IMR-90 (cell line): ENCODE measurements at regions not wholly inside any gene's neighbourhood (a gene's known extent, or its start where the extent isn't known, plus 50 kb on each side); places are given as distances from the start of the nearest gene placed in this dataset.

ENCODE experiments used
- ATAC-seq: fragments of 200-7000 bp; cut with Tn5 transposase; 2 replicates; pipeline ENCODE4 v1.9.1; 2020; ENCODE audit warnings: low read depth, mild to moderate bottlenecking, moderate library complexity
- BruUV-seq: library from RNA; stranded (reverse); fragments of 400-500 nt; replicated peaks from 2 replicates; lab custom pipeline; 2021; lab: Mats Ljungman, UMichigan
- CTCF ChIA-PET: fragments of 300-600 bp; formaldehyde crosslinking; extraction: SDS; loops from one replicate; lab custom pipeline; 2021; ENCODE audit warnings: antibody characterized with exemption; lab: Yijun Ruan, JAX
- POLR2A ChIA-PET: fragments of 300-600 bp; sonication (Branson Sonifier 250); formaldehyde crosslinking; loops from one replicate; lab custom pipeline; 2022; ENCODE audit warnings: antibody characterized with exemption; ENCODE audit not compliant: unreplicated experiment; lab: Charles Lee
- DNase-seq: peaks from one replicate; pipeline ENCODE4 v3.0.0; 2013
- H2AFZ ChIP-seq: replicated peaks from 2 replicates; pipeline ENCODE3; 2013; ENCODE audit warnings: low read length, mild to moderate bottlenecking; ENCODE audit not compliant: poor library complexity
- H2AK5ac ChIP-seq: 2 replicates; pipeline ENCODE4 v1.6.1; 2013; ENCODE audit warnings: low read depth, low read length, inconsistent platforms
- H2AK9ac ChIP-seq: replicated peaks from 2 replicates; pipeline ENCODE3; 2013; ENCODE audit warnings: mild to moderate bottlenecking, low read depth, low read length, moderate library complexity; ENCODE audit not compliant: poor library complexity
- H2BK120ac ChIP-seq: 2 replicates; pipeline ENCODE4 v1.6.1; 2013; ENCODE audit warnings: low read depth, low read length, inconsistent platforms
- H2BK15ac ChIP-seq: 3 replicates; pipeline ENCODE4 v1.6.1; 2013; ENCODE audit warnings: low read depth, low read length, inconsistent platforms
- H2BK20ac ChIP-seq: 2 replicates; pipeline ENCODE4 v1.6.1; 2013; ENCODE audit warnings: low read depth, mild to moderate bottlenecking, inconsistent platforms, low read length, moderate library complexity
- H2BK5ac ChIP-seq: 2 replicates; pipeline ENCODE4 v1.6.1; 2013; ENCODE audit warnings: mild to moderate bottlenecking, low read depth, low read length, inconsistent platforms; ENCODE audit not compliant: poor library complexity, severe bottlenecking
- H3K14ac ChIP-seq: replicated peaks from 2 replicates; pipeline ENCODE4 v1.6.1; 2013; ENCODE audit warnings: low read depth, low read length, inconsistent platforms
- H3K18ac ChIP-seq: 2 replicates; pipeline ENCODE4 v1.6.1; 2013; ENCODE audit warnings: low read depth, low read length, control low read depth
- H3K23ac ChIP-seq: 2 replicates; pipeline ENCODE4 v1.6.1; 2013; ENCODE audit warnings: low read depth, low read length, inconsistent platforms
- H3K27ac ChIP-seq: 2 replicates; pipeline ENCODE4 v1.5.1; 2013; ENCODE audit warnings: mild to moderate bottlenecking, control low read depth, low read length; ENCODE audit not compliant: insufficient read depth
- H3K27me3 ChIP-seq: 2 replicates; pipeline ENCODE4 v1.6.1; 2013; ENCODE audit warnings: low read length; ENCODE audit not compliant: control insufficient read depth, insufficient read depth
- H3K36me3 ChIP-seq: 2 replicates; pipeline ENCODE4 v1.6.1; 2013; ENCODE audit warnings: low read length, mixed read lengths; ENCODE audit not compliant: control insufficient read depth, insufficient read depth
- H3K4ac ChIP-seq: 2 replicates; pipeline ENCODE4 v1.6.1; 2013; ENCODE audit warnings: low read depth, low read length, inconsistent platforms
- H3K4me1 ChIP-seq: 2 replicates; pipeline ENCODE4 v1.6.1; 2013; ENCODE audit warnings: low read length, mixed read lengths; ENCODE audit not compliant: control insufficient read depth, insufficient read depth
- H3K4me2 ChIP-seq: 2 replicates; pipeline ENCODE4 v1.6.1; 2013; ENCODE audit warnings: low read depth, mild to moderate bottlenecking, control low read depth, low read length, moderate library complexity
- H3K4me3 ChIP-seq: 2 replicates; pipeline ENCODE4 v1.5.1; 2013; ENCODE audit warnings: low read depth, mild to moderate bottlenecking, control low read depth, low read length, moderate library complexity; ENCODE audit not compliant: insufficient read depth
- H3K56ac ChIP-seq: 2 replicates; pipeline ENCODE4 v1.6.1; 2013; ENCODE audit warnings: low read length, inconsistent platforms; ENCODE audit not compliant: insufficient read depth; ENCODE audit errors: extremely low read depth
- H3K79me1 ChIP-seq, 2 experiments: 2 replicates each; pipeline ENCODE4 v1.6.1; 2013; ENCODE audit warnings: low read length in 2 of 2, inconsistent platforms in 1 of 2, low read depth in 1 of 2
- H3K9ac ChIP-seq: 2 replicates; pipeline ENCODE4 v1.6.1; 2013; ENCODE audit warnings: low read depth, low read length, control low read depth
- H3K9me1 ChIP-seq: 2 replicates; pipeline ENCODE4 v1.6.1; 2013; ENCODE audit warnings: low read length, inconsistent platforms; ENCODE audit not compliant: insufficient read depth
- H3K9me3 ChIP-seq: 2 replicates; pipeline ENCODE4 v1.6.1; 2013; ENCODE audit warnings: low read length; ENCODE audit not compliant: control insufficient read depth, insufficient read depth
- H4K20me1 ChIP-seq: 2 replicates; pipeline ENCODE4 v1.6.1; 2013; ENCODE audit warnings: low read length, inconsistent platforms; ENCODE audit not compliant: insufficient read depth
- H4K5ac ChIP-seq: 2 replicates; pipeline ENCODE4 v1.6.1; 2013; ENCODE audit warnings: mild to moderate bottlenecking, low read depth, low read length, control low read depth
- H4K8ac ChIP-seq, 2 experiments: 2 replicates each; pipeline ENCODE4 v1.6.1; 2013; ENCODE audit warnings: low read depth in 2 of 2, low read length in 2 of 2, control low read depth in 1 of 2, inconsistent platforms in 1 of 2
- H4K91ac ChIP-seq: 2 replicates; pipeline ENCODE4 v1.6.1; 2013; ENCODE audit warnings: low read depth, low read length, inconsistent platforms; ENCODE audit not compliant: insufficient read depth
- BHLHE40 ChIP-seq: fragments of 150-350 bp; IDR thresholded peaks from 2 replicates; pipeline ENCODE4 v1.6.1; 2016; ENCODE audit warnings: mild to moderate bottlenecking, low read depth, low read length
- CEBPB ChIP-seq: IDR thresholded peaks from 2 replicates; pipeline ENCODE4 v1.6.1; 2012; ENCODE audit warnings: low read depth, low read length, improper control_type of control experiment
- CHD1 ChIP-seq: IDR thresholded peaks from 2 replicates; pipeline ENCODE4 v1.6.1; 2012; ENCODE audit warnings: low read depth, low read length, improper control_type of control experiment
- FOS ChIP-seq: fragments of 150-350 bp; IDR thresholded peaks from 2 replicates; pipeline ENCODE4 v1.6.1; 2016; ENCODE audit warnings: low read depth, low read length
- MAFK ChIP-seq: IDR thresholded peaks from 2 replicates; pipeline ENCODE4 v1.6.1; 2012; ENCODE audit warnings: low read depth, low read length, improper control_type of control experiment
- MAZ ChIP-seq: IDR thresholded peaks from 2 replicates; pipeline ENCODE4 v1.6.1; 2012; ENCODE audit warnings: low read depth, mild to moderate bottlenecking, low read length, improper control_type of control experiment, moderate library complexity, borderline replicate concordance
- MXI1 ChIP-seq: IDR thresholded peaks from 2 replicates; pipeline ENCODE4 v1.6.1; 2012; ENCODE audit warnings: low read depth, mild to moderate bottlenecking, low read length, moderate library complexity, borderline replicate concordance
- NFE2L2 ChIP-seq: fragments of 150-350 bp; IDR thresholded peaks from 2 replicates; pipeline ENCODE4 v1.6.1; 2016; ENCODE audit warnings: low read depth, mild to moderate bottlenecking, low read length
- POLR2A ChIP-seq: IDR thresholded peaks from 2 replicates; pipeline ENCODE4 v1.6.1; 2012; ENCODE audit warnings: mild to moderate bottlenecking, low read depth, low read length
- RAD21 ChIP-seq: IDR thresholded peaks from 2 replicates; pipeline ENCODE4 v1.6.1; 2012; ENCODE audit warnings: low read length, improper control_type of control experiment
- RCOR1 ChIP-seq: IDR thresholded peaks from 2 replicates; pipeline ENCODE4 v1.6.1; 2012; ENCODE audit warnings: mild to moderate bottlenecking, low read length, improper control_type of control experiment; ENCODE audit not compliant: insufficient replicate concordance
- RFX5 ChIP-seq: IDR thresholded peaks from 2 replicates; pipeline ENCODE4 v1.8.0; 2012; ENCODE audit warnings: low read depth, mild to moderate bottlenecking, low read length, moderate library complexity
- SMC3 ChIP-seq: fragments of 150-350 bp; IDR thresholded peaks from 2 replicates; pipeline ENCODE4 v1.6.1; 2016; ENCODE audit warnings: low read depth, mild to moderate bottlenecking, antibody characterized with exemption, low read length, moderate library complexity
- dilution Hi-C: fragments of 300-500 bp; cut with HindIII; formaldehyde crosslinking; loops from one replicate; pipeline ENCODE4 v1.14.3; 2018; ENCODE audit warnings: low sequenced_read_pairs; ENCODE audit not compliant: unreplicated experiment
- in situ Hi-C: fragments of 300-500 bp; cut with MboI; formaldehyde crosslinking; loops from 3 replicates; pipeline ENCODE4 v1.14.3; 2019; ENCODE audit warnings: low sequenced_read_pairs, inconsistent platforms, mixed read lengths
- intact Hi-C: fragments of 100-400 bp; cut with micrococcal nuclease; formaldehyde crosslinking; loops from 2 replicates; pipeline ENCODE4 v1.10.0; 2022
- TF ChIP-seq, protein P1 (sequence below): fragments of 150-350 bp; IDR thresholded peaks from 2 replicates; pipeline ENCODE4 v1.6.1; 2017; ENCODE audit warnings: mild to moderate bottlenecking, antibody characterized with exemption, low read length, low read depth
- TF ChIP-seq, protein P2 (sequence below): conservative IDR thresholded peaks from 2 replicates; pipeline ENCODE4 v1.5.1; 2012; ENCODE audit warnings: mild to moderate bottlenecking, low read depth, low read length, improper control_type of control experiment
- TF ChIP-seq, protein P3 (sequence below): fragments of 150-350 bp; IDR thresholded peaks from 2 replicates; pipeline ENCODE4 v1.6.1; 2016; ENCODE audit warnings: low read depth, mild to moderate bottlenecking, low read length, moderate library complexity, borderline replicate concordance

DNA sequence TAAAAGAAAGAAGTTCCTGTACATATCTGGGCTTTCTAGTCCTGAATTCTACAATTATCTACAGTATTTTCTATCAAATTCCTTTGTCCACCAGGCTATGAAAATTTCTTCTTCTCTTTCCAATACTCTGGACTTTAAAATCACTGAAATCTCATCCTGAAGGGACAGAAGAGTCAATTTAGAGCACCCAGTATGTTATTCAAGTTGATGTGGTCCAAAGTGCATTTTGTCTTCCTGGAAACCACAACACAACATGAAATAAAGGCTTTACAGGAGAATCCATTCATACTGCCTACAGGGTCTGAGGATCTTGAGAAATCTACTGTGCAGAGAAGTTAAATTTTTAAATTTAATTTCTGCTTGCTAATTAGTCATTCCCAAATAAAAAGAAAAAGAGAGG, 94.9 kb upstream of the ADGRF1 start:
- H3K79me1 ChIP-seq, result no peaks in the 10 kb centered on the region
- in situ Hi-C loops, result no loop called here
- H4K20me1 ChIP-seq, result no peaks in the 10 kb centered on the region
- no peak for TF ChIP-seq CEBPB
- no peak for TF ChIP-seq FOS
- TF ChIP-seq, protein P1, sequence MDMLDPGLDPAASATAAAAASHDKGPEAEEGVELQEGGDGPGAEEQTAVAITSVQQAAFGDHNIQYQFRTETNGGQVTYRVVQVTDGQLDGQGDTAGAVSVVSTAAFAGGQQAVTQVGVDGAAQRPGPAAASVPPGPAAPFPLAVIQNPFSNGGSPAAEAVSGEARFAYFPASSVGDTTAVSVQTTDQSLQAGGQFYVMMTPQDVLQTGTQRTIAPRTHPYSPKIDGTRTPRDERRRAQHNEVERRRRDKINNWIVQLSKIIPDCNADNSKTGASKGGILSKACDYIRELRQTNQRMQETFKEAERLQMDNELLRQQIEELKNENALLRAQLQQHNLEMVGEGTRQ, result no peak
- no peak for TF ChIP-seq BHLHE40
- TF ChIP-seq, protein P2, sequence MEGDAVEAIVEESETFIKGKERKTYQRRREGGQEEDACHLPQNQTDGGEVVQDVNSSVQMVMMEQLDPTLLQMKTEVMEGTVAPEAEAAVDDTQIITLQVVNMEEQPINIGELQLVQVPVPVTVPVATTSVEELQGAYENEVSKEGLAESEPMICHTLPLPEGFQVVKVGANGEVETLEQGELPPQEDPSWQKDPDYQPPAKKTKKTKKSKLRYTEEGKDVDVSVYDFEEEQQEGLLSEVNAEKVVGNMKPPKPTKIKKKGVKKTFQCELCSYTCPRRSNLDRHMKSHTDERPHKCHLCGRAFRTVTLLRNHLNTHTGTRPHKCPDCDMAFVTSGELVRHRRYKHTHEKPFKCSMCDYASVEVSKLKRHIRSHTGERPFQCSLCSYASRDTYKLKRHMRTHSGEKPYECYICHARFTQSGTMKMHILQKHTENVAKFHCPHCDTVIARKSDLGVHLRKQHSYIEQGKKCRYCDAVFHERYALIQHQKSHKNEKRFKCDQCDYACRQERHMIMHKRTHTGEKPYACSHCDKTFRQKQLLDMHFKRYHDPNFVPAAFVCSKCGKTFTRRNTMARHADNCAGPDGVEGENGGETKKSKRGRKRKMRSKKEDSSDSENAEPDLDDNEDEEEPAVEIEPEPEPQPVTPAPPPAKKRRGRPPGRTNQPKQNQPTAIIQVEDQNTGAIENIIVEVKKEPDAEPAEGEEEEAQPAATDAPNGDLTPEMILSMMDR, result no peak
- TF ChIP-seq NFE2L2, result no peak
- no peak for TF ChIP-seq RFX5
- TF ChIP-seq, protein P3, sequence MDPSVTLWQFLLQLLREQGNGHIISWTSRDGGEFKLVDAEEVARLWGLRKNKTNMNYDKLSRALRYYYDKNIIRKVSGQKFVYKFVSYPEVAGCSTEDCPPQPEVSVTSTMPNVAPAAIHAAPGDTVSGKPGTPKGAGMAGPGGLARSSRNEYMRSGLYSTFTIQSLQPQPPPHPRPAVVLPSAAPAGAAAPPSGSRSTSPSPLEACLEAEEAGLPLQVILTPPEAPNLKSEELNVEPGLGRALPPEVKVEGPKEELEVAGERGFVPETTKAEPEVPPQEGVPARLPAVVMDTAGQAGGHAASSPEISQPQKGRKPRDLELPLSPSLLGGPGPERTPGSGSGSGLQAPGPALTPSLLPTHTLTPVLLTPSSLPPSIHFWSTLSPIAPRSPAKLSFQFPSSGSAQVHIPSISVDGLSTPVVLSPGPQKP, result no peak
- no peak for TF ChIP-seq MAFK
- TF ChIP-seq MXI1, result no peak
- no peak for TF ChIP-seq RAD21
- no peak for TF ChIP-seq RCOR1
- TF ChIP-seq POLR2A, result no peak
- no peak for TF ChIP-seq MAZ
- no peak for TF ChIP-seq SMC3
- TF ChIP-seq CHD1, result no peak
- no peak overlapping the region for H3K4me2 ChIP-seq
- no peak overlapping the region for H3K14ac ChIP-seq
- BruUV-seq, result no TSS peak
- H3K27me3 ChIP-seq, result no peaks in the 10 kb centered on the region
- peaks cover 6% of the 10 kb centered on the region for H3K4me1 ChIP-seq
- no peak overlapping the region for H3K4ac ChIP-seq
- H2BK5ac ChIP-seq, result no peak overlapping the region
- no peak overlapping the region for H2BK15ac ChIP-seq
- no peaks in the 10 kb centered on the region for H3K36me3 ChIP-seq
- H3K4me3 ChIP-seq, result no peak overlapping the region
- no peak overlapping the region for H3K9ac ChIP-seq
- H3K27ac ChIP-seq, result no peak overlapping the region
- H2AK5ac ChIP-seq, result no peak overlapping the region
- H4K8ac ChIP-seq, result no peak overlapping the region
- intact Hi-C loops, result no loop called here
- no peak overlapping the region for H3K56ac ChIP-seq
- H2AFZ ChIP-seq, result no peak overlapping the region
- H2BK120ac ChIP-seq, result peak overlapping the region; percentile 35; the same call in 1 of the 2 replicates
- H3K9me3 ChIP-seq, result no peaks in the 10 kb centered on the region
- H3K18ac ChIP-seq, result no peak overlapping the region
- ChIA-PET POLR2A (no interaction called here), CTCF (interaction anchor here (1.2 kb wide), 1 partner anchor 27 kb away, joined by 3 read pairs; no protein-coding TSS in a partner anchor)
- no peak for ATAC-seq
- H4K91ac ChIP-seq, result no peak overlapping the region
- H2AK9ac ChIP-seq, result no peak overlapping the region
- DNase-seq, result no peak
- H3K9me1 ChIP-seq, result peaks cover 5% of the 10 kb centered on the region; the same call in 1 of the 2 replicates
- H3K23ac ChIP-seq, result no peak overlapping the region
- dilution Hi-C loops, result no loop called here
- H4K5ac ChIP-seq, result no peak overlapping the region
- no peak overlapping the region for H2BK20ac ChIP-seq
